Nephron (organoid): ENCODE measurements at regions not wholly inside any gene's neighbourhood (a gene's known extent, or its start where the extent isn't known, plus 50 kb on each side); places are given as distances from the start of the nearest gene placed in this dataset.

ENCODE experiments used
- H3K27ac Mint-ChIP-seq, 3 experiments: 2 replicates each; pipeline ENCODE4 v1.8.0; 2020; ENCODE audit warnings: mixed read lengths in 3 of 3, mild to moderate bottlenecking in 2 of 3, moderate library complexity in 1 of 3
- H3K27me3 Mint-ChIP-seq: 2 replicates; pipeline ENCODE4 v1.8.0; 2021; ENCODE audit warnings: low read depth, mild to moderate bottlenecking, moderate library complexity, mixed read lengths
- H3K36me3 Mint-ChIP-seq: 2 replicates; pipeline ENCODE4 v1.8.0; 2020; ENCODE audit warnings: low read depth, mixed read lengths
- H3K4me1 Mint-ChIP-seq: 2 replicates; pipeline ENCODE4 v1.8.0; 2020; ENCODE audit warnings: mixed read lengths
- H3K4me3 Mint-ChIP-seq, 3 experiments: 2 replicates each; pipeline ENCODE4 v1.8.0; 2020; ENCODE audit warnings: mild to moderate bottlenecking in 3 of 3, mixed read lengths in 3 of 3, moderate library complexity in 2 of 3
- H3K9me3 Mint-ChIP-seq: 2 replicates; pipeline ENCODE4 v1.8.0; 2020; ENCODE audit warnings: mixed read lengths
- CTCF ChIP-seq, 3 experiments: fragments of 200-600 bp; sonication (generic); IDR thresholded peaks; one replicate each; pipeline ENCODE4 v1.5.0; 2021; ENCODE audit warnings: antibody characterized with exemption in 3 of 3; ENCODE audit not compliant: unreplicated experiment in 3 of 3

DNA sequence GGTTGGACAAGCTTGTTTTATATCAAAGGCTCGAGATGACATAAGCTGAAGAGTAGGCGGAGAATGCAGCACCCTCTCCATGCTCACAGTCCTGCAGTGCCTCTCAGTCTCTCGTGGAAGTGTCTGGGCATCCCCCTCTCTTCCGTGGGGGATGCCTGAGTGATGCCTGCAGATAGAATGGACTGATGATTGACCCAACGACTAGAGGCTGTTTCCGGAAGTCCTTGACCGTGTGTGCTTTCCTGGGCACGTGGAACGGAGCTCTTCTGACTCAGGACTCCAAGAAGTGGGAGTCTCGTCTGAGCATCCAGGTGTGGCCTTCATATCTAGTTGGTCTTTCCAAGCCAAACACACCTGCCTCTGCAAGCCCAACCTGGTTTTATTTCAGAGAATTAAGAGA, 241.8 kb upstream of the IRX2 start:
- Mint-ChIP-seq H3K36me3 (no peaks in the 10 kb centered on the region), H3K27me3 (peaks cover 27% of the 10 kb centered on the region), H3K4me1 (peaks cover 11% of the 10 kb centered on the region), H3K4me3 (no peak overlapping the region), H3K9me3 (no peaks in the 10 kb centered on the region), H3K27ac (no peak overlapping the region)
- no peak for TF ChIP-seq CTCF (IDR thresholded peaks at IDR 0.05; ENCODE audit: unreplicated experiment in 3 of 3)

- Mint-ChIP-seq H3K27me3 (peaks cover 24% of the 10 kb centered on the region), H3K4me3 (no peak overlapping the region), H3K36me3 (no peaks in the 10 kb centered on the region), H3K27ac (no peak overlapping the region), H3K4me1 (peaks cover 11% of the 10 kb centered on the region), H3K9me3 (no peaks in the 10 kb centered on the region)
- TF ChIP-seq CTCF (IDR thresholded peaks at IDR 0.05; ENCODE audit: unreplicated experiment in 3 of 3): no peak
Observed at GRCh38 chr5:2992806-2993205, 241.3 kb upstream of the IRX2 start.

- TF ChIP-seq CTCF (IDR thresholded peaks at IDR 0.05; ENCODE audit: unreplicated experiment in 3 of 3): no peak
- no peak overlapping the region for H3K27ac Mint-ChIP-seq
- H3K4me3 Mint-ChIP-seq: no peak overlapping the region
- peaks cover 11% of the 10 kb centered on the region for H3K4me1 Mint-ChIP-seq
- no peaks in the 10 kb centered on the region for H3K9me3 Mint-ChIP-seq
- H3K27me3 Mint-ChIP-seq: peaks cover 15% of the 10 kb centered on the region
- H3K36me3 Mint-ChIP-seq: no peaks in the 10 kb centered on the region
Observed at GRCh38 chr5:2991884-2992283, 240.4 kb upstream of the IRX2 start.

DNA sequence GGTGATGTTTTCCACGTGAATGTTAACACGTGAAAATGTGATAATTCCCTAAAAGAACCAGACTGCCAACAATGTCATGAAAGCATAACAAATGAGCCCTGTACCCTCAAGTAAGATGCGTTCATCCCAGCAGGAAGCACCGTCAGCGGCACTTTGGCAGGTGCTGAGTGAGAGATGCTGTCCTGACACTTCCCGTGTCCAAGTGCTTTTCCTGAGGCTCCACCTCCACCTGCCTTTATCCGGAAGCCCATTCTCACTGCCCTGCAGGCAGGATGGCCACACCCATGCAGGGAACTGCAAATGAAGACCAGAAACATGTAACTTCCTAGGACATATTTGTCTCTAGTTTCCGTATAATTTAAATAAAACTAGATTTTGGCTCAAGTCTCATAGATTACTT, 238.0 kb upstream of the IRX2 start:
- H3K27ac Mint-ChIP-seq: no peak overlapping the region
- no peaks in the 10 kb centered on the region for H3K9me3 Mint-ChIP-seq
- no peak overlapping the region for H3K4me3 Mint-ChIP-seq
- H3K27me3 Mint-ChIP-seq: peaks cover 11% of the 10 kb centered on the region
- no peak for TF ChIP-seq CTCF (IDR thresholded peaks at IDR 0.05; ENCODE audit: unreplicated experiment in 3 of 3)
- H3K4me1 Mint-ChIP-seq: peaks cover 8% of the 10 kb centered on the region
- H3K36me3 Mint-ChIP-seq: no peaks in the 10 kb centered on the region

DNA sequence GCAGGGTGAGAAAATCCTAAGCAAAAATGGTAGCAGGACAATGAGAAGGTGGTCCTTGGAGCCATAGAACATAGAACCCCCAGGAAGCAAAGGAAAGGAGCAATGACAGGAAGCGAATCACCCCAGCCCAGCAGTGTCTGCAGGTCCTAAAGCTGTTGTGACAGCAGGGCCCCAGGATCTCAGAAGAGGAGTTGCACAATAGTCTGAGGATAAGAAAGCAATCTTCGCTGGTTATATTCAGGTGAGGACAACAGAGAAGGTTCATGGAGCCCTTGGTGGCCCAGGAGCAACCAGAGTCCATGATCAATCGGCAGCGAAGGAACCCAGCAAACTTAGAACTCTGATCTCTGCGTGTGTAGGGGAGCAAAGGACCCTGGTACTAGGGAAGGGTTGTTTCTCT, 234.8 kb upstream of the IRX2 start:
- no peaks in the 10 kb centered on the region for H3K9me3 Mint-ChIP-seq
- peaks cover 5% of the 10 kb centered on the region for H3K27me3 Mint-ChIP-seq
- no peaks in the 10 kb centered on the region for H3K36me3 Mint-ChIP-seq
- H3K27ac Mint-ChIP-seq: no peak overlapping the region
- H3K4me3 Mint-ChIP-seq: no peak overlapping the region
- no peak for TF ChIP-seq CTCF (IDR thresholded peaks at IDR 0.05; ENCODE audit: unreplicated experiment in 3 of 3)
- H3K4me1 Mint-ChIP-seq: peaks cover 5% of the 10 kb centered on the region

GRCh38 chr5:2985718-2986117, 234.2 kb upstream of the IRX2 start:
- H3K4me1 Mint-ChIP-seq: peaks cover 5% of the 10 kb centered on the region
- H3K9me3 Mint-ChIP-seq: no peaks in the 10 kb centered on the region
- no peaks in the 10 kb centered on the region for H3K36me3 Mint-ChIP-seq
- TF ChIP-seq CTCF (IDR thresholded peaks at IDR 0.05; ENCODE audit: unreplicated experiment in 3 of 3): no peak
- peaks cover 2% of the 10 kb centered on the region for H3K27me3 Mint-ChIP-seq
- H3K4me3 Mint-ChIP-seq: no peak overlapping the region
- H3K27ac Mint-ChIP-seq: no peak overlapping the region
